ENCODE measurements at regions not wholly inside any gene's neighbourhood (a gene's known extent, or its start where the extent isn't known, plus 50 kb on each side); places are given as distances from the start of the nearest gene placed in this dataset.

DNA sequence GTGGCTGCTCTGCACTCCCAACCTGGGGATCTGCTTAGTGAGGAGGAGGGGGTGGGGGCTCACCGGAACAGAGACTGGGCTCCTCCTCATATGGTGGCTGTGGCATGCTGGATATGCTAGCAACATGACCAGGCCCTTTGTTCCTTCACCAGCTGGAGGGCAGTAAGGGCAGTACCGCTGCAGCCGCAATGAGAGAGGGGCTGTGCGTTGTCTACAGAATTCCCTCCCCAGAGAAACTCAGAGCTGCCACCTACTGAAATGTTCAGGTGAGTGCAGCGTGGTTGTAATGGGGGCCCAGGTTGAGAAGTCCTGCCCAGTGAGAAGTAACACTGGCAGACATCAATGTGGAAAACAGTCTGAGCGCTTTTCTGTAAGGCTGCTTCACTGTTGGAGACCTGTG is 1211.9 kb upstream of the NXPH2 start:
- H3K36me3 ChIP-seq, result no peaks in the 10 kb centered on the region
- intact Hi-C loops (cut with DNase I), result no loop called here
- TF ChIP-seq, protein P1, sequence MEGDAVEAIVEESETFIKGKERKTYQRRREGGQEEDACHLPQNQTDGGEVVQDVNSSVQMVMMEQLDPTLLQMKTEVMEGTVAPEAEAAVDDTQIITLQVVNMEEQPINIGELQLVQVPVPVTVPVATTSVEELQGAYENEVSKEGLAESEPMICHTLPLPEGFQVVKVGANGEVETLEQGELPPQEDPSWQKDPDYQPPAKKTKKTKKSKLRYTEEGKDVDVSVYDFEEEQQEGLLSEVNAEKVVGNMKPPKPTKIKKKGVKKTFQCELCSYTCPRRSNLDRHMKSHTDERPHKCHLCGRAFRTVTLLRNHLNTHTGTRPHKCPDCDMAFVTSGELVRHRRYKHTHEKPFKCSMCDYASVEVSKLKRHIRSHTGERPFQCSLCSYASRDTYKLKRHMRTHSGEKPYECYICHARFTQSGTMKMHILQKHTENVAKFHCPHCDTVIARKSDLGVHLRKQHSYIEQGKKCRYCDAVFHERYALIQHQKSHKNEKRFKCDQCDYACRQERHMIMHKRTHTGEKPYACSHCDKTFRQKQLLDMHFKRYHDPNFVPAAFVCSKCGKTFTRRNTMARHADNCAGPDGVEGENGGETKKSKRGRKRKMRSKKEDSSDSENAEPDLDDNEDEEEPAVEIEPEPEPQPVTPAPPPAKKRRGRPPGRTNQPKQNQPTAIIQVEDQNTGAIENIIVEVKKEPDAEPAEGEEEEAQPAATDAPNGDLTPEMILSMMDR (IDR thresholded peaks at IDR 0.05), result no peak
- no peak overlapping the region for H3K4me3 ChIP-seq
- H3K27ac ChIP-seq, result no peak overlapping the region
- ATAC-seq, result no peak
- WGBS, 2 donors, result 88 to 91% methylated on average over 6 of the region's 6 CpGs
- DNase-seq, result no peak
- peaks cover 0 to 29% (median 0%) of the 10 kb centered on the region in 11 donors for H3K9me3 ChIP-seq
- H3K4me1 ChIP-seq, result no peaks in the 10 kb centered on the region
- no peaks in the 10 kb centered on the region for H3K27me3 ChIP-seq

GRCh38 chr2:139990646-139991335 is 1210.6 kb upstream of the NXPH2 start:
- TF ChIP-seq, protein P1 (IDR thresholded peaks at IDR 0.05), result no peak
- 93 to 95% methylated on average over 35 to 40 of the region's 40 CpGs for WGBS, 2 donors
- no peaks in the 10 kb centered on the region for H3K4me1 ChIP-seq
- DNase-seq (no peak), ATAC-seq (no peak)
- intact Hi-C loops (cut with DNase I), result no loop called here
- no peak overlapping the region for H3K4me3 ChIP-seq
- H3K36me3 ChIP-seq, result no peaks in the 10 kb centered on the region
- peaks cover 0 to 29% (median 0%) of the 10 kb centered on the region in 11 donors for H3K9me3 ChIP-seq
- H3K27ac ChIP-seq, result no peak overlapping the region
- H3K27me3 ChIP-seq, result no peaks in the 10 kb centered on the region

DNA sequence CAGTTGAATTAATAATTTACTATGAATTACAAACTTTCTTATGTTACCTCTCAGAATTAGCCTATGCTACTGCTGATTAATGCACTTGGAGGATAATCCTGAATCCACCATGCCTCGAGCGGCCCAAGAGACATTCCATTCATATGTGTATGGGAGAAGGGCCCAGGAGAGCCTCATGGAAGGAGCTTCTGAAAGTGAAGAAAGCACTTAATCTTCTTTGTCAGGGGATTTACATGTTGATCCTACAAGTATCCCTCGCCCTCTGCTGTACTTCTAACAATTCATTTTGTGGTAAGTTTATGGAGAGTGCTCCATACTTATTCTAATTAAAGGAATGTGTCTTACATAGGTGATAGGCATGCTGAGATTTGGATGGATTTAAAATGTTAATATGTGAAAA is 1189.1 kb upstream of the NXPH2 start:
- intact Hi-C loops (cut with DNase I), result no loop called here
- H3K9me3 ChIP-seq, result peaks cover 0 to 27% (median 10%) of the 10 kb centered on the region in 11 donors
- TF ChIP-seq, protein P1 (IDR thresholded peaks at IDR 0.05), result no peak
- H3K4me1 ChIP-seq, result no peaks in the 10 kb centered on the region
- no peaks in the 10 kb centered on the region for H3K36me3 ChIP-seq
- DNase-seq (no peak), ATAC-seq (no peak)
- H3K27ac ChIP-seq, result no peak overlapping the region
- 70 to 71% methylated on average over 3 of the region's 3 CpGs for WGBS, 2 donors
- no peak overlapping the region for H3K4me3 ChIP-seq
- no peaks in the 10 kb centered on the region for H3K27me3 ChIP-seq

GRCh38 chr2:139968588-139968987 is 1188.4 kb upstream of the NXPH2 start:
- Histone ChIP-seq H3K4me1 (no peaks in the 10 kb centered on the region), H3K36me3 (no peaks in the 10 kb centered on the region), H3K4me3 (no peak overlapping the region), H3K9me3 (peaks cover 0 to 19% (median 4%) of the 10 kb centered on the region in 11 donors), H3K27ac (no peak overlapping the region), H3K27me3 (no peaks in the 10 kb centered on the region)
- 77 to 79% methylated on average over 5 of the region's 5 CpGs for WGBS, 2 donors
- intact Hi-C loops (cut with DNase I), result no loop called here
- ATAC-seq (no peak), DNase-seq (no peak)
- TF ChIP-seq, protein P1 (IDR thresholded peaks at IDR 0.05), result no peak
